ENCODE measurements at regions not wholly inside any gene's neighbourhood (a gene's known extent, or its start where the extent isn't known, plus 50 kb on each side); places are given as distances from the start of the nearest gene placed in this dataset.
"Not testable (repeated sequence)": the region's sequence is repeated elsewhere in the genome, so short reads cannot be mapped to it uniquely, and the experiment has no call there.

DNA sequence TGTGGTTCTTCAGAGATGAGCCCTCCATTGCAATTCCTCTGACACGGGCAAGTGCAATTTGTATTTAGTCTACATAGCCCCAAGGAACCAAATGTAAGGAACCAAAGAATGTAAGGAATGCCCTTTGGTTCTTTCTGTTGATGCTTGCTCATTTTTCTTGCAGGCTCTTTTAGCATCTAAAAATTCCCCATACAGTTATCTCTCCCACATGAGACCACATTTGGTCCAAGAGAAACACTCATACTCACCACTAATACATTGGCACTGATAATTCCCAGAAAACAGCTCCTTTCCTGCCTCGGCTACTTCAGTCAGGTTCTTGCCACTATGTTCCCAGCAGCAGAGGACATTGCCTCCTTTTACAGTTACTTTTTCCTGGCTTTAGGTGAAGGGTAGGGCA is 332.6 kb downstream of the AEBP2 start:
- DNase-seq (ENCODE audit: low read depth in 2 of 2), result no peak

DNA sequence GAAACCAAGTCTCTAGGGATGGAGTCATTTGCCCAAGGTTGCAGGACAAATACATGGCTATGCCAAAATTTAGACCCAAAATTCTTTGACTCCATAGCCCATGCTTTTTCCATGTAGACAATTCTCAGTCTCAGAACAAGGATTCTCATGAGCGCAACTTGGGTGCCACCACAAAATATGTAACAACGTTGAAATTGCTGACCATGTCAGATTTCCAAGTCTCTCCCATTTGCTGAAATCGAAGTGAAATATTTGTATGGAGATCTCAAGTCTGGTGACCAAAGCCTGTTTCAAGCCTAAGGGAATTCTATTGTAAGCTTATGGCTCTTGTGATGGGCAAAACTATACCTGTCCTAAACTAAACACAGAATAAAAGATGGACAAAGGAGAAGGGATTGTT is 333.5 kb downstream of the AEBP2 start:
- DNase-seq (ENCODE audit: low read depth in 2 of 2), result no peak

DNA sequence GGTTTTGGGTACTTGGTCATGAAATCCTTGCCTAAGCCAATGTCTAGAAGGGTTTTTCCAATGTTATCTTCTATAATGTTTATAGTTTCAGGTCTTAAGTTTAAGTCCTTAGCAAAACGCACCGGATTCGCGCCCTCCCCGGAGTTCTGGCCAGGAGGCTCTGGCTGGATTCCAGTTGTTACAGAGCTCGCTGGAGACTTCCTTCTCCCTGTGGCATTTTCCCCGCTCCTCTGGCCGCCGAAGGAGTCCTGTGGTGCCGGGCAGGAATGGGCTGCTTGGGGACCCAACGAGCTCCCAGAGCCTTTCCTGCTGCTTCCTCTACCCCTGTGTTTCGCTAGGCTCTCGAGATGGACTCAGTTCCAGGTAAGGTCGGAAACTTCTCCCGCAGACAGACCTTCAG is 335.9 kb downstream of the AEBP2 start:
- no peak for DNase-seq (ENCODE audit: low read depth in 2 of 2)

- not testable (repeated sequence) for DNase-seq (ENCODE audit: low read depth in 2 of 2)
These were observed 336.7 kb downstream of the AEBP2 start for GRCh38 chr12:19775976-19776375.

- no peak for DNase-seq (ENCODE audit: low read depth in 2 of 2)
These were observed 338.9 kb downstream of the AEBP2 start for GRCh38 chr12:19778172-19778571.

- no peak for DNase-seq (ENCODE audit: low read depth in 2 of 2)
These were observed 339.5 kb downstream of the AEBP2 start for GRCh38 chr12:19778797-19779196.

GRCh38 chr12:19779395-19780056 is 340.2 kb downstream of the AEBP2 start:
- DNase-seq (ENCODE audit: low read depth in 2 of 2), result no peak

- DNase-seq (ENCODE audit: low read depth in 2 of 2), result no peak
These were observed 341.2 kb downstream of the AEBP2 start for GRCh38 chr12:19780460-19780859.

DNA sequence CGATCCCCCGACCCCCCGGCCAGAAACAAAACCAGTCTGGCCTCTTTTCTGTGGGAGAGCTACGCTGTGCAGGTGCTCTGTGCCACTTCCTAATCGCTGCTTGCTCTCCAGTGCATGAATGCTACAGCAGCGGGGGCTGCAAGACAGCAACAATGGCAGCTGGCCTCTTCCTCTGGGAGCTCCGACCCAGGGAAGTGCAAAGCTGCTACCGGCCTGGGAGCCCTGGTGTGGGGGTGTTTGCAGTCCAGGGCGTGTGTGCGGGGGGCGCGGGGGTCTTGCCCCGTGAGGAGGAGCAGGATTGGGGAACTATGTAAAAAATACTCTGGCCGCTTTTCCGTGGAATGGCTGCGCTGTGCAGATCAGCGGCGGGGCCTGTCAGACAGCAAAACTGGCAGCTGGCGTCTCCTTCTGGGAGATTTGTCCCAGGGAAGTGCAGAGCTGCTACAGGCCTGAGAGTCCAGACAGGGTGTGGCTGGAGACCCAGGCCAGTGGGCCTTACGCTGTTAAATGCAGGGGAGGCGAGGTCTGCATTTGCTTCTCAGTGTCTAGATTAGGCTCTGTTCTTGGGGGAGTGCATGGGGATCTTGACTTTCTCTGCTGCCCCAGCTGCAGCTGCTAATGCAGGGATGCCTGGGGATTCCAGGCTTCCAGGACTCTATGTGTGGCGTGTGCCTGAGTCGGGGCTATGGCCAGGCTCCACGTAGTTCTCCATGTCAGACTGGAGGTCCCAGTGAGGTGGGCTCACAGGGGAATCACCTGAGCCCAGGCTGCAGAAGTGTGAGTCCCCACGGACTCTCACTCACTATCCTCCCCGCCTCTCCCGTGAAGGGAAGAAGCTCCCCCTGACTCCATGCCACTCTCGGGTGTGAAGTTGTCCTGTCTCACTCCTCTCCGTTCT is 344.5 kb downstream of the AEBP2 start:
- DNase-seq (ENCODE audit: low read depth in 2 of 2), result no peak

DNA sequence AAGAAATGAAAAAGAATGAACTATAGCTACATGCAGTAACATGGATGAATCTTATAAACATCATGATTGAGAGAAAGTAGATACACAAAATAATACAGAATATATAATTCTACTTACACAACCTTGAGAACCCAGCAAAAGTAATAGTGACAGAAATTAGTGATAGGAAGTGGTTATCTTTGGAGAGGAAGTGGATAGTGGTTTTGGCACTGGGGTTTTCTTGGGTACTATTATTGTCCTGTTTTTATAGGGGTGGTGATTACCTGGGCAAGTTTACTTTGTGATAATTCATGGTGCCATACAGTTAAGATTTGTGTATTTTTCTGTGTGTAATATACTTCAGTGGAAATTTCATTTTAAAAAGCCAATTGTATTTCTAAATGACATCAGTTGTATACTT is 352.7 kb downstream of the AEBP2 start:
- no peak for DNase-seq (ENCODE audit: low read depth in 2 of 2)

DNA sequence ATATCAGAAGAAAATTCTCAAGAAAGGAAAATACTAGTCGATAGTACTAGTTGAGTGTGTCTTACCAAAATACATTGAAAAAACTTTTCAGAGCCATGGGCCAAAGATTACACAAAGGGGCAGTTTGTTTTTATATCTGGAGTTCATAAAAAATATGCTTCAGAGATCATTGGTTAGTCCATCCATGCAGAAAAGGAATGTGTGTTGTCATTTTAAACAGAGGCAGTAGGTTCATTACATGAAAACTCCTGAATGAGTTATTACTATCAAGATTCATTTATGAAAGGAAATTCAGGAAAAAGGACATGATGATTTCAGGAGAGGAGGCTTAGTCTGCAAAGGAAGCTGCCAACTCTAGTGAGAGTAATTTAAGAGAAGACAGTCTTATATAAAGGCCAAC is 354.8 kb downstream of the AEBP2 start:
- no peak for DNase-seq (ENCODE audit: low read depth in 2 of 2)

- no peak for DNase-seq (ENCODE audit: low read depth in 2 of 2)
These were observed 359.9 kb downstream of the AEBP2 start for GRCh38 chr12:19799216-19799615.

DNA sequence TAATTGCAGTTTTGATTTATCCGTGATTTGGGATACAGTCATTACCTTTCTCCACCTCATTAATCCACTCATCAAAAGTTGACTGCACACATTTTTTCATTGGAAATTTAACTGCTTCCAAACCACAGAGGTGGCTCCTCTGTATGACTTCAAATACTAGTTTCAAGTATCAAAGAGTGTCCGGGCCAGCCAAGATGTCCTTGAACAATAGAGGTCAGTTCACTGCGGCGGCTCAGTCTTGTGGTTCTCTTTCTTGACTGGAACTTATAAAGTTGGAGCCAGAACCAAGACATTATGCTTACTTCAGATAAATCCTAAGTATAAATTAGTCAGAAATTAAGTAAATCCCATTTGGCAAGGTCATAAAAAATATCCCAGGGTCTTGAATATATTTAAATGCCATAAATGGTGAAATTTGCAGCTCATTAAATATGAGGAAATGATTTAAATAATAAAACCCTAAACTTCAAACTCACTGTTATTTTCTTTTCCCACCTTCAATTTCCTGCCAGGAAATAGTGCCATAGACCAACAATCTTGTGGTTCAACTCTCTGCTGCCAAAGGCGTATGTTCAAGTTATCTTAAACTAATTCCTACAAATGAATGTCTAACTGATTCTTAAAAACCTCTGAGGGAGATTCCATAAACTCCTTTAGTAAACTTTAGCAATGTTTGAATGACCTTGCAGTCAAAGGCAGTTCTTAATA is 360.8 kb downstream of the AEBP2 start:
- no peak for DNase-seq (ENCODE audit: low read depth in 2 of 2)

GRCh38 chr12:19800884-19801283 is 361.6 kb downstream of the AEBP2 start:
- no peak for DNase-seq (ENCODE audit: low read depth in 2 of 2)

DNA sequence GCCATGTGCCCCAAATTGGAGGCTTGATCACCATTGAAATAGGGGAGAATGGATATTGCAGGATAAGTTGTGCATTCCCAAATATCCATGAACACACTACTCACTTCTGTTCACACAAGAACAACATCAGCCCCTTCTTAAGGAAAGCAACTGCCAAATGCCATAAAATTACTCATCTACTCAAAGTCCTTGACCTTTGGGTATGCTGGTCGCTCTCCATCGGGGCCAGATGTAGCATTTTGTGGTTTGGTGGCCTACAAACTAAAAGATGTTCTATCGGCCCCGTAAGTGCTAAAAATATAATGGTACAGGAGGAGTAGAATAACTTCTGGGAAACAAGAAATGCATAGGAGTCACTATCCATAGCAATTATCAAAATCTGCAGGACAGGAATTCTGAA is 362.6 kb downstream of the AEBP2 start:
- DNase-seq (ENCODE audit: low read depth in 2 of 2), result no peak

GRCh38 chr12:19802915-19803314 is 363.6 kb downstream of the AEBP2 start:
- DNase-seq (ENCODE audit: low read depth in 2 of 2), result no peak

DNA sequence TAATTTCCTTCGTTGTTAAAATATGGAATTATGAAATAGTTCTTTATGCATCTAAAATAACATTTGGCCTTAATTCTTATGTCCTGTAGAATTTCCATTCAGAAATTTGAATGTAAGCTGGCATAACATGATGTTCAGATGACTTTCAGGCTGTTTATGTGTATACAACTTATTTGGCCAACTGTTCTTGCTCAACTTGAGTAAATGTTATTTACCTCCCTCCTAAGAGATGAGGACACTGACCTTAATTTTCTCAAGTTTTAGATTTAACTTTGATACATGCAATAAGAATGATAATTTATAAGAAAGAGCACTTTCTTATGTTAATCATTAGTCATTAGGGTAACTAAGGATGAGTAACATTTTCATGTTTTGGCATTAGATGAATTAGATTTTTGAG is 365.4 kb downstream of the AEBP2 start:
- DNase-seq (ENCODE audit: low read depth in 2 of 2), result no peak

DNA sequence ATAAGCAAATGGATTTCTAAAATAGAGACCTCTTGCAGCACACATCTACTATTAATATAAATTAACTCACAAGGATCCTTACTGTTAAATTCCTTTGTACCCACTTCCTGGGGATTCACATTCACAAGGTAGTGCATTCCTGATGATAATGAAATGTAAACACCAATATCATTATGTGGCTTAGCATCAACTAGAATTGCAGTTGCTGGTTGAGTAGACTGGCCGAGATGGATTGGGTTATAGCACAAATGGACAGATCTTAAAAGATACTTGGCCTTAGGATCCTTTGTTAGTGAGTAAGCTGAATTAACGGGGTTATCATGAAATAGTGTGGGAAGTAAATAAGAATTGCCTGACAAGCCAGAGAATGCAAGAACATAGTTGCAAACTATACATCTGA is 369.1 kb downstream of the AEBP2 start:
- DNase-seq (ENCODE audit: low read depth in 2 of 2), result no peak

DNA sequence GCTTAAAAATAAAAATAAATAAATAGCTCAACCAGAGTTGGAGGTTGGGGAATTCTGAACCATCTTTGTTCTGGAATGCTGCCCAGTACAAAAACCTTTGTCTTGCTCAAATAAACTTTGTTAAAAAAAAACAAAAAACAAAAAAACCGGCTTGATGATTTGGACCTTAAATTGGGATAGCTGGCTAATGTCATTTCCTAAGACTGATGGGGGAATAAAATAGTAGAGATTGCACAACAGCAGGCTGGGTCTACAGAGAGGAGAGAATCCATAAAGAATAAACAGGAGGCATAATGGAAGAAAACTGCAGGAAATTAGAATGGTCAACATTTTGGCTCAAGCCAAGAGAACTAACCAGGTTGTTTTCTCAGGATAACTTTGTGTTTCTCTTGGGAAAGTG is 370.9 kb downstream of the AEBP2 start:
- DNase-seq (ENCODE audit: low read depth in 2 of 2), result no peak

DNA sequence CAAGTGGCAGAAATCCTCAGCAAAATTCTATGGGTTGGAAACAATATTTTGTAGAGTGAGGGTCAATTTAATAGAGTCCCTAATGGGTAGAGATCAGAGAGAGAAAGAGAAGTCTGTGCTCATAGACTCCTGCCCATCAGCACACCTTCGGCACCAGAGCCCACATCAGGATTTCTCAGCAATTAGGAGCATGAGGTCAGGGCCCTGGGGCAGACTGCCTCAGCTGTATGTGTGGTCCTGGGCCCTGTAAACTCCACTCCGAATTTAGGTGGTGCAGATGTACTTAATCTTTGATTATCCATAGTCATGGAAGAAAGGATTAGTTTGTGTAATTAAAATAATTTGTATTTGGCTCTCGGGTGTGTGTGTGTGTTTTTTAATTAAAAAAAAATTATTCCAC is 372.6 kb downstream of the AEBP2 start:
- no peak for DNase-seq (ENCODE audit: low read depth in 2 of 2)

- DNase-seq (ENCODE audit: low read depth in 2 of 2), result no peak
These were observed 379.9 kb downstream of the AEBP2 start for GRCh38 chr12:19819231-19819630.

DNA sequence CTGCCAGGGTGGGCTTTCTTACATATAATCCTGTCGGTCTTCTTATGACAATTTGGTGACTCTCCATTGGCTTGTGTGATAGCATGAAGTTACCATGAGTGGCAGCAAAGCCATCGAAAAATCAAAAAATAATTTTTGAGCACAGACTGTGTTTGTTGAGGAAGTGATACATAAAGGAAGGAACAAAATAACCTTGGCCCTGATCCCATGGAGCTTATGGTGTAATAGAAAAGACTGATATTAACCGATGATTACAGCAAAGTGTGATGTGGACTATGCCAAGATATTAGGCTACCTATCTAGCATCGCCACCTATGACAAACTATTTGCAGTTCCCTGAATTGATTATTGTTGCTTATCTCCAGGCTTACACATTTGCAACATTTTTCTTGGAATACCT is 383.2 kb downstream of the AEBP2 start:
- no peak for DNase-seq (ENCODE audit: low read depth in 2 of 2)

GRCh38 chr12:19823326-19823725 is 384.0 kb downstream of the AEBP2 start:
- DNase-seq (ENCODE audit: low read depth in 2 of 2), result not testable (repeated sequence)

Data from stimulated activated CD8-positive, alpha-beta memory T cell treated with anti-CD3 and anti-CD28 coated beads, Interleukin-2, amount 100 ng/mL, for 48 hours (primary cell).